Activated naive CD4-positive, alpha-beta T cell treated with anti-CD3 and anti-CD28 coated beads, Interleukin-2, amount 50 U/mL, for 72 hours (primary cell): ENCODE measurements at regions not wholly inside any gene's neighbourhood (a gene's known extent, or its start where the extent isn't known, plus 50 kb on each side); places are given as distances from the start of the nearest gene placed in this dataset.
"Not testable (repeated sequence)": the region's sequence is repeated elsewhere in the genome, so short reads cannot be mapped to it uniquely, and the experiment has no call there.

ENCODE experiments used
- ATAC-seq, 2 donors: fragments of 150-1000 bp; cut with Tn5 transposase; 2 replicates each; pipeline ENCODE4 v1.10.0; 2021; ENCODE audit warnings: mild to moderate bottlenecking in 2 of 2, moderate library complexity in 2 of 2
- DNase-seq, 2 donors: peaks; one replicate each; pipeline ENCODE4 v3.0.0; 2021 to 2022; ENCODE audit warnings: low spot score in 2 of 2
- H3K27ac Mint-ChIP-seq, 2 donors: one replicate each; pipeline ENCODE4 v1.8.0; 2022; ENCODE audit warnings: mild to moderate bottlenecking in 2 of 2, mixed read lengths in 2 of 2
- H3K36me3 Mint-ChIP-seq, 2 donors: one replicate each; pipeline ENCODE4 v1.8.0; 2022; ENCODE audit warnings: mixed read lengths in 2 of 2
- H3K9me3 Mint-ChIP-seq, 2 donors: one replicate each; pipeline ENCODE4 v1.8.0; 2022; ENCODE audit warnings: mixed read lengths in 2 of 2

GRCh38 chr3:196147116-196147515, 64.1 kb downstream of the ZDHHC19 start:
- no peak for ATAC-seq
- H3K9me3 Mint-ChIP-seq: peaks cover 0 to 4% of the 10 kb centered on the region in 2 donors
- H3K36me3 Mint-ChIP-seq: peaks cover 0 to 4% of the 10 kb centered on the region in 2 donors
- H3K27ac Mint-ChIP-seq: peak overlapping the region in 1 of 2 donors; percentile 7
- DNase-seq: no peak

- Mint-ChIP-seq H3K27ac (peak overlapping the region in 1 of 2 donors; percentile 29), H3K9me3 (no peaks in the 10 kb centered on the region), H3K36me3 (peaks cover 0 to 4% of the 10 kb centered on the region in 2 donors)
- DNase-seq: no peak
- ATAC-seq: no peak
These were observed 63.8 kb upstream of the TFRC start for GRCh38 chr3:196145468-196146262.

GRCh38 chr3:196144383-196145105, 62.7 kb upstream of the TFRC start:
- no peaks in the 10 kb centered on the region for H3K9me3 Mint-ChIP-seq
- H3K27ac Mint-ChIP-seq: peak overlapping the region in 1 of 2 donors; percentile 32
- DNase-seq (no peak), ATAC-seq (no peak)
- H3K36me3 Mint-ChIP-seq: no peaks in the 10 kb centered on the region

- Mint-ChIP-seq H3K36me3 (no peaks in the 10 kb centered on the region), H3K9me3 (no peaks in the 10 kb centered on the region), H3K27ac (peak overlapping the region; percentile 32 to 47)
- DNase-seq: no peak
- no peak for ATAC-seq
These were observed 62.0 kb upstream of the TFRC start for GRCh38 chr3:196143708-196144382.

GRCh38 chr3:196142202-196142956, 60.5 kb upstream of the TFRC start:
- no peaks in the 10 kb centered on the region for H3K36me3 Mint-ChIP-seq
- ATAC-seq (no peak), DNase-seq (no peak)
- no peak overlapping the region for H3K27ac Mint-ChIP-seq
- H3K9me3 Mint-ChIP-seq: no peaks in the 10 kb centered on the region

- Mint-ChIP-seq H3K9me3 (no peaks in the 10 kb centered on the region), H3K27ac (peak overlapping the region in 1 of 2 donors; percentile 14), H3K36me3 (no peaks in the 10 kb centered on the region)
- DNase-seq: no peak
- ATAC-seq: no peak
These were observed 59.9 kb upstream of the TFRC start for GRCh38 chr3:196141866-196142201.

GRCh38 chr3:196141052-196141865, 59.4 kb upstream of the TFRC start:
- Mint-ChIP-seq H3K36me3 (no peaks in the 10 kb centered on the region), H3K9me3 (no peaks in the 10 kb centered on the region), H3K27ac (peak overlapping the region; percentile 14 to 89)
- ATAC-seq (no peak), DNase-seq (no peak)

- Mint-ChIP-seq H3K27ac (peak overlapping the region in 1 of 2 donors; percentile 33), H3K9me3 (no peaks in the 10 kb centered on the region), H3K36me3 (no peaks in the 10 kb centered on the region)
- no peak for ATAC-seq
- no peak for DNase-seq
These were observed 58.3 kb upstream of the TFRC start for GRCh38 chr3:196140224-196140623.

GRCh38 chr3:196139281-196139680, 57.4 kb upstream of the TFRC start:
- ATAC-seq (no peak), DNase-seq (no peak)
- Mint-ChIP-seq H3K36me3 (no peaks in the 10 kb centered on the region), H3K9me3 (no peaks in the 10 kb centered on the region), H3K27ac (no peak overlapping the region)

- Mint-ChIP-seq H3K36me3 (no peaks in the 10 kb centered on the region), H3K9me3 (no peaks in the 10 kb centered on the region), H3K27ac (no peak overlapping the region)
- ATAC-seq (no peak), DNase-seq (no peak)
These were observed 56.8 kb upstream of the TFRC start for GRCh38 chr3:196138482-196139254.

- H3K9me3 Mint-ChIP-seq, H3K27ac Mint-ChIP-seq, DNase-seq, H3K36me3 Mint-ChIP-seq, ATAC-seq: not testable (repeated sequence)
These were observed 54.7 kb upstream of the TFRC start for GRCh38 chr3:196136640-196136989.

- peak overlapping the region in 1 of 2 donors; percentile 72 for H3K27ac Mint-ChIP-seq
- H3K36me3 Mint-ChIP-seq: no peaks in the 10 kb centered on the region
- H3K9me3 Mint-ChIP-seq: no peaks in the 10 kb centered on the region
- no peak for DNase-seq
- no peak for ATAC-seq
These were observed 54.1 kb upstream of the TFRC start for GRCh38 chr3:196135693-196136639.

GRCh38 chr3:196134691-196135090, 52.8 kb upstream of the TFRC start:
- Mint-ChIP-seq H3K27ac (no peak overlapping the region), H3K9me3 (no peaks in the 10 kb centered on the region), H3K36me3 (no peaks in the 10 kb centered on the region)
- ATAC-seq (no peak), DNase-seq (no peak)

GRCh38 chr3:196133869-196134268, 52.0 kb upstream of the TFRC start:
- H3K36me3 Mint-ChIP-seq, DNase-seq, H3K9me3 Mint-ChIP-seq, H3K27ac Mint-ChIP-seq, ATAC-seq: not testable (repeated sequence)
